GM12892 (cell line): ENCODE measurements at regions not wholly inside any gene's neighbourhood (a gene's known extent, or its start where the extent isn't known, plus 50 kb on each side); places are given as distances from the start of the nearest gene placed in this dataset.

Source experiments
- DNase-seq: peaks from one replicate; pipeline ENCODE4 v3.0.0; 2011; ENCODE audit not compliant: insufficient read length
- FAIRE-seq: peaks from 2 replicates; lab custom pipeline; 2011; peaks lifted over from hg19 to GRCh38; lab: Jason Lieb, UNC
- POLR2A ChIP-seq: IDR thresholded peaks from 2 replicates; pipeline ENCODE4 v1.6.1; 2011; ENCODE audit warnings: low read depth, low read length, control low read depth
- POLR2AphosphoS5 ChIP-seq: IDR thresholded peaks from 2 replicates; pipeline ENCODE4 v1.6.1; 2011; ENCODE audit warnings: low read depth, low read length, control low read depth
- TAF1 ChIP-seq: IDR thresholded peaks from 2 replicates; pipeline ENCODE4 v1.6.1; 2011; ENCODE audit warnings: low read depth, mild to moderate bottlenecking, control low read depth, low read length, borderline replicate concordance

DNA sequence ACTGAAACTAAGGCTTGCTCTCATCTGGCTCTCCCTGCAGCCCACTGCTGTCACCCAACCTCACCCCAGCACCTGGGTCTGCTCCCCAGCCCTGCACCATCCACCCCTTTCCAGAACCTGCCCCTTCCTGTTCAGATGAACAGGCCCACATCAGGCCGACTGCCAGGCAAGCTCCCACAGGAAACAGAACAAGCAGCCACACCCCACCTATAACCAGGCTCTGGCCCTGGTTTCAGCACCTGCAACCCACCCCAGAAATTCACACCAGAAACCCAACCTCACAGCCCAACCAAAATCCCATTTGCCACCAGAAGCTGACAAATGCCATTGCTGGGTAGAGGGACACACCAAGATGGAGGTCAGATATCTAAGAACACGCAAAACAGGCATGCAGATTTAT, 159.2 kb upstream of the ID2 start:
- TF ChIP-seq POLR2AphosphoS5 (no peak), TAF1 (no peak)
- FAIRE-seq (peak; percentile 38), DNase-seq (no peak)

DNA sequence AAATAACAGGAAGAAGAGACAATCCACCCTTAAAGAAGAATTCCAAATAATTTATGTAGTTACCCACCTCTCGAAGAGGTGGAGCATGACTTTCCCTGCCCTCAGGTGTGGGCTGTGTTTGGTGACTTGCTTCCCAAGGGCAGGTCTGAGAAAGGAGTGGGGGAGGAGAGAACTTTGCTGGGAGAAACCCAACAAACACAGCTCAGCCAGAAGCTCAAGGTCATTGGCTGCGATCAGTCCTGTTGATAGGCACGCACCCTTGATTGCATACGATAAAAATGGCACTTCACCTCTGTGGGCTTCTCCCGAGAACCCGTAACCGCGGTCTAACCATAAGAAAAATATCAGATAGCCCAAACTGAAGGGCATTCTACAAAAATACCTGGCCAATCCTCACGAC, 157.5 kb upstream of the ID2 start:
- DNase-seq (no peak), FAIRE-seq (peak; percentile 14)
- TF ChIP-seq POLR2A (no peak), POLR2AphosphoS5 (no peak), TAF1 (no peak)

DNA sequence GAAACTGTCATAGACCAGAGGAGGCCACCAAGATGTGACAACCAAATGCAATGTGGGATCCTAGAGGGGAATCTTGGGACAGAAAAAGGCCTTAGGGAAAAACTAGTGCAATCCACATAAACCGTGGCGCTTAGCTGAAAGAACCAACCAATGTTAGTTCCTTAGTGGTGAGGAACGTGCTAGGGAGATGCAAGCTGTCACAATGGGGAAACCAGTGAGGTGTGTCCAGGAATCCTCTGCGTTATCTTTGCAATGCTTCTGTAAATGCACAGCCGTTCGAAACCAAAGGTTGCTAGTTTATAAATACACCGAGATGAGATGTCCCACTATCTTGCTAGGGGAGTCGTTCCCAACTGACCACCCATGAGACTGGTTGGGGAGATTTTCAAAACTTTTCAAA, 157.0 kb upstream of the ID2 start:
- TF ChIP-seq POLR2AphosphoS5 (no peak), TAF1 (no peak), POLR2A (no peak)

DNA sequence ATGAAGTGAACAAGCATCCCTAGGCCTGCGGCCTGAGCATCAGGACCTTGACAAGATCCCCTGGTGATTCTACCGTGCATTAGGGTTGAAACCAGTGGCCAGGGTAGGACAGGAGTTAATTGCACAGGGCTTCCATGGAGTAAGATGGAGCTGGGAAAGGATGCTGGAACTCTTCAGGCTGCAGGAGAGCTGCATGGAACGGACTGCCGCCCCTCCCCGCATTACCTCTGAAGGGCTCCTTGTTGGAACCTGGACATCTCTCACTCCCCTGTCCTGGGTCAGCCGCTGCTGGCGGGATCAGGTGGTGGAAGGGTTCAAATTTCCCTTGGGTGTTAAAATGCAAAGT, 156.6 kb upstream of the ID2 start:
- DNase-seq (no peak), FAIRE-seq (no peak)
- TF ChIP-seq POLR2A, result no peak
- no peak for TF ChIP-seq TAF1
- no peak for TF ChIP-seq POLR2AphosphoS5

More for the DNA sequence above, 157.0 kb upstream of the ID2 start:
- no peak for DNase-seq
- FAIRE-seq, result peak; percentile 33

GRCh38 chr2:8525582-8526402, 156.1 kb upstream of the ID2 start:
- FAIRE-seq (peak; percentile 99), DNase-seq (peak; percentile 61)
- no peak; the same call in 1 of the 2 replicates for TF ChIP-seq POLR2AphosphoS5
- TF ChIP-seq POLR2A, result no peak

DNA sequence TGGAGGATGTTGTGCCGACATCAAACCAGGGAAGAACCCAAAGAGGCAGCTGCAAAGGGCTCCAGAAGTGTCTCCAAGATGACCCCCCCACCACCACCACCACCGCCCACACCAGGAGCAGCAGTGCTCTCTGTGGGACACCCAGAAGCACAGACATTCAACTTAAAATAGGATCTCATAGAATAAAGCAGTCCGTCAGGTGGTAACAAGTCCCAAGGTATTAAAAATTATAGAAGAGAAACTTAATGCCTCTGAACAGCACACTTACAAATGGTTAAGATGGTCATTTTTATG, 155.5 kb upstream of the ID2 start:
- FAIRE-seq, result no peak

DNA sequence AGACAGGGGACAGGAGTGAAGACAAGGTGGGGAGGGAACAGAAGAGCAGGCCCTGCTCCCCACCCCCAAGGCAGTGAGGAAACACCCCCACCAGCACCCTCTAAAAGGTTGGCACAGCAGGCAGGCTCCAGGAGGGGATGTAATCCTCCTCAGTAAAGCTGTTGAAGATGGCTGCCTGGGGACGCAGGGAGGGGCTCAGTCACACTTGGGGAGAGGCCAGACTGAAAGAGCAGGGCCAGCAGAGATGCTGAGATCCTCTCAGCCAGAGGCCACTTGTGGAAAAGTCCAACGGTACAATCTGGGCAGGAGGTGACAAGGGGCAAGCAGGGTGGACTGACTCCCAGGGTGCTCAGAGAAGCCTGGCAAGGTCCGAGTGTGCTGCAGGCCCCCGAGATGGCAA, 154.8 kb upstream of the ID2 start:
- no peak for DNase-seq
- FAIRE-seq, result no peak
- TF ChIP-seq POLR2AphosphoS5 (no peak), POLR2A (no peak), TAF1 (no peak)

More for the DNA sequence above, 155.5 kb upstream of the ID2 start:
- TF ChIP-seq POLR2A (no peak), POLR2AphosphoS5 (no peak), TAF1 (no peak)
- DNase-seq, result no peak

GRCh38 chr2:8527676-8528075, 154.2 kb upstream of the ID2 start:
- FAIRE-seq, result no peak
- DNase-seq, result no peak
- TF ChIP-seq POLR2A, result no peak
- no peak for TF ChIP-seq TAF1
- no peak for TF ChIP-seq POLR2AphosphoS5

DNA sequence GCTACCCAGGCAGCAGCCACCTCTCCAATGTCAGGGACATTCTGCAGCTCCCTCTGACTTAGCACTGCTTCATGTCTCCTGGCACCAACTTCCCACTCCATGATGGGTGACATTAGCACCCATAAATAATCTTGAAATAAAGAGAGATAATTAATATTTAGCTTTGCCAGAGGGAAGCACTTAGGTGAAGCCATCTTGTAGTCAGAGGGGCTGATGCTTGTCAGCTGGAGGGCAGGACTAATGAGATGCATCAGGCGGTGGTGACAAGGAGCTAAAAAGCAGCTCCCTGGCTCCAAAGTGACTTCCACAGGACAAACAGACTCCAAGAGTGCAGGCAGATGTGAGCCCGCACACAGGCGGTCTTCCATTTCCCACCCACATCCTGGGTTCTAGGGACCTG, 153.0 kb upstream of the ID2 start:
- no peak for DNase-seq
- no peak for TF ChIP-seq POLR2A
- TF ChIP-seq POLR2AphosphoS5, result no peak
- no peak for TF ChIP-seq TAF1
- FAIRE-seq, result no peak

- TF ChIP-seq POLR2A, result no peak
- TF ChIP-seq POLR2AphosphoS5, result no peak
- TF ChIP-seq TAF1, result no peak
- FAIRE-seq (no peak), DNase-seq (no peak)
Measured at GRCh38 chr2:8529706-8530277, 152.1 kb upstream of the ID2 start.

DNA sequence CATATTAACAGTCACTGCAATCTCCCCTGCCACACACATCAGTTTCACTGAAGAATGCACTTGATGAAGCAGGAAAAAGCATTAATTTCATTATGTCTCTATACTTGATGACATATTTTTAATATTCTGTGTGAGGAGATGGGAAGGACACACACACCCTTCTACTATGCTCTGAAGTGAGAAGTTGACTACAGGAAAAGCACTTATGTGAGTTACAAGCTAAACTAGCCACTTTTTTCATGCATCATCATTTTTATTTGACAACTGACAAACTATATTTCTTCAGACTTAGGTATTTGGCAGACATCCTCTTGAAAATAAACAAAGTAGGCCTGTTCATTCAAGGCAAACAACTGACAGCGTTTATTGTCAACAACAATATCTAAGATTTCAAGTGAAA, 150.4 kb upstream of the ID2 start:
- TF ChIP-seq POLR2A (no peak), TAF1 (no peak), POLR2AphosphoS5 (no peak)
- FAIRE-seq (no peak), DNase-seq (no peak)

GRCh38 chr2:8532438-8532837, 149.4 kb upstream of the ID2 start:
- DNase-seq, result no peak
- FAIRE-seq, result no peak
- TF ChIP-seq POLR2AphosphoS5 (no peak), TAF1 (no peak), POLR2A (no peak)
